Stimulated activated CD4-positive, alpha-beta T cell treated with anti-CD3 and anti-CD28 coated beads, Interleukin-4, amount 100 ng/mL, for 24 hours (primary cell): ENCODE measurements at regions not wholly inside any gene's neighbourhood (a gene's known extent, or its start where the extent isn't known, plus 50 kb on each side); places are given as distances from the start of the nearest gene placed in this dataset.
"Not testable (repeated sequence)": the region's sequence is repeated elsewhere in the genome, so short reads cannot be mapped to it uniquely, and the experiment has no call there.

ENCODE experiments used
- DNase-seq: peaks from one replicate; pipeline ENCODE4 v3.0.0-alpha.2; 2020

DNA sequence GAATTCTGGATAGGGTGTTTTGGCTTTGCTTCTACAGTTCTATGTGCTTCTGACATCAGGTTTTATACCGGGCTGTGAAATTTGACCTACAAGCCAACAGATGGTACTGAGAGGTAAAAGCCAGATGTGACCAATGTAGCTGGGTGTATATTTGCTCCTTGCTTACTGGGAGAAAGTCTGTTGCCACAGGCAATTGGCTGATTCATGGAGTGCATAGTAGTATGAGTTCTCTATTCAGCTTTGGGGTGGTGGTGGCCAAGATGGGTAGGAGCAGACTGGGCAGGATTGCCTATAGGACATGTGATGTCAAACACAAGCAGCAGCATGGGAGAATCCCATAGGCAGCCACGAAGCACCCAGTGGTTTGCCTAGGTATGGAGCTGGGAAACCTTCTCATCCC lies 1827.0 kb downstream of the C4orf33 start:
- no peak for DNase-seq

DNA sequence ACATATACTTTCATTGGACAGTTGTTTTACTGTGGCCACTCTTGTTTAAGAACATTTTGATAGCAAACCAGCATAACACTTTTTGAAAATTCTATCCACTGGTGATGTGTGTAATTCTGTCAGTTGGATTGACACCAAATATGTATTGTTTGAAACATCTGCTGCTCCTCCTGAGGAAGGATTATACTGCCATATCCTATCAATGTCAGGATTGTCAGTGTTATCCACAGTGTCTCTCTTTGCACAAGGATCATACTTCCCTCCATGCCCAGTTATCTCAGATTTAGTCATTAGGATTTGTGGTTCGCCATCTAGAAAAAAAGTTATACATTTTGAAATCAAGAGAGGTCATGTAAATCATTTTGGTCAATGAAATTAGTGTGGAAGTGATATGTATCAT lies 1859.6 kb downstream of the C4orf33 start:
- no peak for DNase-seq

DNA sequence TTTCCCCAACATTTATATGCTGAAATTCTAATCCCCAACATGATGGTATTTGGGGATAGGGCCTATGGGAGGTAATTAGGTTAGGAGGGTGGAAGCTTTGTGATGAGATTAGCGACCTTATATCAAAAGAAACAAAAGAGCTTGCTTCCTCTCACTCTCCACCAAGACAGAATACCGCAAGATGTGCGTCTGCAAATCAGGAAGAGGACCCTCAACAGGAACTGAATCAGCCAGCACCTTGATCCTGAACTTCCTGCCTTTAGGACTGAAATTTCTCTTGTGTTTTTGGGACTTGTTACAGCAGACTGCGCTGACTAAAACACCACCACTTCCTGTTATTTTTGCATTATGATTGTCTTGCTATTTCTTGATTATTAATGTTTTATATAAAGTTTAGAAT lies 1889.4 kb downstream of the C4orf33 start:
- DNase-seq, result no peak

DNA sequence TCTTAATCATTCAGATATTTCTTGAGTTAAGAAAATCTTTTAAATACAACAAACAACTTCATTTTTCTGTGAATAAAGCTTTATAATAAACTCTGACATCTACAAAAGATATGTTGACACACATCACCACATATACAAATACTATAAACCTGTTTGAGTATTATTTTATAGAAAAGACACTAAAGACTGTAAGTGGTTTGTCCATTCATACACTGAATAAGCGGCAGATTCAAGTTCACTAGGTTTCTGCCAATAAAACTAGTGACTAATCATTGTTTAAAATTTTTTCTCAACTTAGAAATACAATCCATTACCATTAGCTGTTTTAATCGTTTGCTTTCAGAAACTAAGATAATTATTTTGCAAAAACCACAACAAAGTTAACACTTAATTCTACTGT lies 1900.0 kb downstream of the C4orf33 start:
- DNase-seq, result no peak

DNA sequence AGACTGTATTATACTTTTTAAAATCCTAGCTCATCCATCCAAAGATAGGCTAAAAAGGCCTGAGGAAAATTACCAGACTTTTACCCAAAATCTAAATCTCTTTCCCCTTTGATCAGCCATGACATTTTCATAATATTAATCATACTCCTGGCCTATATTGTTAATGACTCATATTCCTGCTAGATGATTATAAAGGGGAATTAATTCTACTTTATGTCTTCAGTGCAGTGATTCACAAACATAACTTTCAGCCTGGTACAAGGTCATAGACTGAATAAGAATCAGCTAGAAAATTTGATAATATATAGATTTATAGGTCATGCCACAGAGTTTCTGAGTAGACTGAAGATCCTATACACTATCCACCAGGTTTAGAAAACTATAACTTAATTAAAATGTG lies 1905.4 kb downstream of the C4orf33 start:
- no peak for DNase-seq

DNA sequence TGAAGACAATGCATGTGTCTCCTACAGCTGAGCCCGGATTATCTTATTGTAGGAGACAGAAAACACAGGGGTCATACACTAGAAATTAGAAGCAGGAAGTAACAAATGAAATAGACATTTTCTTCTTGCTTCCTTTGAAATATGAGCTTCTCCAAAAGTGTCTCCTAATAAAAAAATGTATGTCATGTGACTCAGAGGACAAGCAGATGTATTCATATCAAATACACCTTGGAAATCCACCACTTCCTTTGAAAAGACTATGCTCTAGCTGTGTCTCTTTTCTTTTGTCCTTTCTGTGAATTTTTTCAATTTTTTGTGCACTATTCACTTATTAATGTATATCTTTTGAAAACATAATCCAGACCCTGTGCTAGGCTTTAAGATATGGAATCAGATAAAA lies 1906.2 kb downstream of the C4orf33 start:
- DNase-seq, result no peak

DNA sequence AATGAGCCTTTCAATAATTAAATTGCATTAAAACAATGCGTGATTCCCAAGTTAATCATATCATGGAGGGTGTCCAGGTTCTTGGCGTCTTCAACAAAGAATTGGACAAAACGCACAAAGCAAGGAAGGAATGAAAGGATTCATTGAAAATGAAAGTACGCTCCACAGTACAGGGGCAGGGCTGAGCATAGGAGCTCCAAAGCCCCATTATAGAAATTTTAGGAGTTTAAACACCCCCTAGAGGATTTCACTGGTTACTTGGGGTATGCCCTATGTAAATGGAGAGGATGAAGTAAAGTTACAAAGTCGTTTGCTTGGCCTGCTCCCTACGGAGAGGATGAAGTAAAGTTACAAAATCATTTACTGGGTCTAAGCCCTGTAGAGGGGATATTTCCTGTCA lies 1910.4 kb downstream of the C4orf33 start:
- DNase-seq, result no peak

DNA sequence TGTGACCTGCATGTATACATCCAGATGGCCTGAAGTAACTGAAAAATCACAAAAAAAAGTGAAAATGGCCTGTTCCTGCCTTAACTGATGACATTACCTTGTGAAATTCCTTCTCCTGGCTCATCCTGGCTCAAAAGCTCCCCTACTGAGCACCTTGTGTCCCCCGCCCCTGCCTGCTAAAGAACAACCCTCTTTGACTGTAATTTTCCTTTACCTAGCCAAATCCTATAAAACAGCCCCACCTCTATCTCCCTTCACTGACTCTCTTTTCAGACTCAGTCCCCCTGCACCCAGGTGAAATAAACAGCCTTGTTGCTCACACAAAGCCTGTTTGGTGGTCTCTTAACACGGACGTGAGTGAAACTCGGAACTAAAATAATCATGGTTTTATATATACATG lies 1916.0 kb downstream of the C4orf33 start:
- DNase-seq, result not testable (repeated sequence)

DNA sequence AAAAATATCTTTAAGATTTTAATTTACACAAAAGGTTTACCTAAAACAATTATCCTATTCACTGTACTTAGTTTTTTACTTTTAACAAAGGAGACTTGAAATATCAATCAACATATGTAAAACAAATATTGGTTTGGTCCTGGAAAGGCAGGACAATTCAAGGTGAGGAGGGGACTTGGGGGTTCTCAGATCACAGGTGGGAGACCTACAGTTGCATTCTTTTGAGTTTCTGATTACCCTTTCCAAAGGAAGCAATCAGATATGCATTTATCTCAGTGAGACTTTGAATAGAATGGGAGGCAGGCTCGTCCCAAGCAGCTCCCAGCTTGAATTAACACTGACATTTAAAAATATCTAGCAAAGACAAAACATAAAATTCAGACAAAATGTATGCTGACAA lies 1917.3 kb downstream of the C4orf33 start:
- no peak for DNase-seq

DNA sequence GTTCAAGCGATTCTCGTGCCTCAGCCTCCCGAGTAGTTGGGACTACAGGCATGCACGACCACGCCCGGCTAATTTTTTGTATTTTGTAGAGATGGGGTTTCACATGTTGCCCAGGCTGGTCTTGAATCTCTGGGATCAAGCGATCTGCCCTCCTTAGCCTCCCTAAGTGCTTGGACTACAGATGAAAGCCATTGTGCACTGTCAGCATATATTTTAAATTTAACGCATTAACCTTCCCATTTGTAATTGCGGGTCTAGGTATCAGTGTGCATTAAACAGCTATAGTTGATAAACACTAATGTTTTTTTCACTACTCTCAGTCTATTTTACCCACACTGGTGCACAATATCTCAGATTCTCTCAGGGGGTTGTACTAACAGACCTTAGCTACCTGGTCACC lies 1930.8 kb downstream of the C4orf33 start:
- no peak for DNase-seq

DNA sequence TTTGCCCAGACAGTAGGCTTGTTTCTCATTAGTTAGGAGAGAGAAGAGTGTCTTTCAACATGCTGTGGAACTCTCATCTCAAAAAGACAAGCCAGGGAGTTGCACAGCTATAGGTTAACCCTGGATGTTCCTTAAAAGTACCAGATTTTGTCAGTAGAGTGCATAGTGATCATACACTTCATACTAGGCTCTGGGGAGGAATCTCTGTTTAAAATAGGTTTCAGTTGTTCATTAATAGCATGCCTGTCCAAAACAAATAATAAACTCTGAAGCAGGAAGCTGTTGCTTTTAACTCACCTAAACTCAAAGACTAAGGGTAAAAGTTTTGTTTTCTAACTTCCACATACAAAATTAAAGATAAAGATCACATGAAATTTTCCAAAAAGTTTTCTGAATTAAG lies 1948.4 kb downstream of the C4orf33 start:
- no peak for DNase-seq

DNA sequence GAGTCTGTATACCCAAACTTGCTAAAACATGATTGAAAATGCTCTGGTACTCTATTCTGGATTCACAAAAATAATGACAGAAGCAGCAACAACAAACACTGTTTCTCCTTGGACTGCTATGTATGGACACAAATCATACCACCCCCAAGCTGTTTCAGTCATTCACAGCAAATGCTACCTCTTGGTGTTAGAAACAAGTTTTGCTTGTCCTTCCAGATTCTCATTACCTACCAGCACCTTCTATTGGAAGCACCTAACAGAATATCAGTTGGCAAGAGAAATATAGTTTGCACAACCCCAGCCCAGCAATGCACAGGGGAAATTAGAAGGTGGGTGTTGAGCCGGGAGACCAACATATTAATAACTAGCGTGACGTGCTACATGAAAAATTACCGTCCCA lies 1950.9 kb downstream of the C4orf33 start:
- DNase-seq, result no peak

DNA sequence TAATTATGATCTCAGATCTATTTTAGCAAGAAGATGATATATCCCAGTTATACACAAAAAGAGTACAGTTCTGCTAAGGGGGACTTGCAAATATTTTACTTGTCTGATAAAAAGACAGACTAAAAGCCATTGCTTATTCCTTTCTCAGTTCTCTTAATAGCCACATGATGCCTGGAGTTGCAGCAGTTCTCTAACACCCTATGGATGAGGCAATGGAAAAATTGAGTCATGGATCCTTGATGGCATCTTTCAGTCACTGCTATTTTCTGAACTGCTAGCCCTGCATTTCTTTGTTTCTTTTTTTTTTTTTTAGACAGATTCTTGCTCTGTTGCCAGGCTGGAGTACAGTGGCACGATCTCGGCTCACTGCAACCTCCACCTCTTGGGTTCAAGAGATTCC lies 1956.7 kb downstream of the C4orf33 start:
- no peak for DNase-seq

DNA sequence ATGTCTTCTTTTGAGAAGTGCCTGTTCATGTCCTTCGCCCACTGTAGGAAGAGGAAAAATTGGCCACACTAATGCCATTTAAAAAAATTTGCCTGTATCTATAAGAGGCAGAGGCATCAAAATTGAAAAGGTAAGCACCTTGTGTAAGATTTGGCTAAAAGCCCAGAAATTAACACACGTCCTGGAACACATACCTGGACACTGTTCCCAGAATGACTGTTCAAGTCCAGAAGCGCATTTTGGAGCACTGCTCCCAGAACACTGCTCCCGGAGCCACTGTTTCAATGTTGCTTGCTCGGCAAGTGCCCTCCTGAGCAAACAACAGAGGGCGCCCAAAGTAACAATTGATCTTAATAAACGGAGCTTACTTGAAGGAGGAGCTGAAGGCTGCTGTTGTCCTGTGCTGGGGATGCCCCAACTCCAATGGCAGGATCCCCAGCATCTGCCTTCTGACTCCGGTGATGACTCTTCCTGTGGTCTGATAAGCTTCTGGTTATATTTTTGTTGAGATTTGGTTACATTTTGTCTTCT lies 1958.6 kb downstream of the C4orf33 start:
- no peak for DNase-seq

DNA sequence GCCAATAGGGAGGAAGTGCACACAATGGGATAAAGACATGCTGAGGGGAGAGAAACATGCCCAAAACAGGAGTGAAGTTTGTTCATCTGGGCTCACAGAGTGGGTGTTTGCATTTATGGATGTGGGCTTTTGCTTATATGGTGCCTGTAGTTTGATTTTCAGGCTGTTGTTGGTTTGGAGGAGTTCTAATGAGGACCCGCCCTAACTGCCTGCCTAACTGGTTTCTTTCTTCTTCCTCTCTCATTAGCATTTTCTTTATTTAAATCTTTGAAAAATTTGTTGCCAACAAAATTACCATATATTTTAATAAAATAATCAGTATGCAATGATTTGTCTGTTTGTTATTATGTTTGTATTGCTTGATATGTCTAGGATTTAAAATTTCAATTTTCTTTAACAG lies 1965.8 kb downstream of the C4orf33 start:
- no peak for DNase-seq

DNA sequence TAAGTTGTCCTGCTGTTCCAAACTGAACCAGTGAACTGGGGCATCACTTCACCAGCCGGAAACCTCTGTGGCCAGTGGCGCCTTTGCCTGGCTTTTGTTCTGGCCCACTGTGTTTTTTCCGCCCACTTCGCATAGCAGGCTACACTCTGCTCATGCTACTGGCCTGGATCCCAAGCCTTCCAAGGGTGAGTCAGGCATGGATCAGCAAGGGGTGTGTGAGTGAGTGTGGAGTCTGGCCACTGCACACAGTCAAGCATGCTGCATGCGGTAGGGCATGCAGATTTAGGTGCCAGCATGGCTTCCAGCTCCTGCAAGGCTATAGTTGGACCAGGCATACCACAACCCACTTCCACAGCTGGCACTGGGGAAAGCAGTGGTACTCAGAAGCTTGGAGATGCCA lies 1967.9 kb downstream of the C4orf33 start:
- no peak for DNase-seq

DNA sequence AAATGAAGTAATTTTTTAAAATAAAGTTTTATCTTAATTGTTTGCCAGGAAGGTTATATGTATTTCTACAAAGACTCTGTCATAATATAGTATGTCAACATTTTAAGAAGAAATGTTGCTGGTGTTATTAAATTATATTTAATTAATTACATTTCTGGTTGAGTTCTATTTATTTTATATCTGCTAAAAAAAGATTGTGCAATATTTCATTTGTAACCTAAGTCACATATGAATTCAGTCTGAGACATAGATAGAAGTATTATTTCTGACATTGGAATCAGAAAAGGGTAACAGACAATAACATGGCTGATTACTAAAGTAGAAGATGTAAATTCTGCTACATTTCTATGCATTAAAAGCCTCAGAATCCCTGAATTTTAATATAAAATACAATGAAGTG lies 1985.1 kb downstream of the C4orf33 start:
- no peak for DNase-seq

DNA sequence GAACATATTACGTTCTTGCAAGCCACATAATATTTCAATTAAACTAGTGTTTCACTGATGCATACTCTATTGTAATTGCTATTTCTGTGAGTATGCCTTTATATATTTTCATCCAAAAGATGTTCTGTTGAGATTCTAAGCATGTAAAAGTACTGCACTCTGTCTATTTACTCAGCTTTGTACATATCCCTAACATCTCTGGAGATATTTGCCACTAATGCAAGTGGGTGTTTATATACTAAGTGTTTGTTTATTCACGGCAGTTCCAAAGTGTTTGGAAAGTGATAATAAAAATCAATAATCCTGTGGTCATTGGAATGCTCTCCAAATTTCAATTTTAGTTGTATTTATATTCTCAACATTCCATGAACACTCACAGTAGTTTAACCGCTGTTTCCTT lies 1989.0 kb downstream of the C4orf33 start:
- DNase-seq, result no peak

DNA sequence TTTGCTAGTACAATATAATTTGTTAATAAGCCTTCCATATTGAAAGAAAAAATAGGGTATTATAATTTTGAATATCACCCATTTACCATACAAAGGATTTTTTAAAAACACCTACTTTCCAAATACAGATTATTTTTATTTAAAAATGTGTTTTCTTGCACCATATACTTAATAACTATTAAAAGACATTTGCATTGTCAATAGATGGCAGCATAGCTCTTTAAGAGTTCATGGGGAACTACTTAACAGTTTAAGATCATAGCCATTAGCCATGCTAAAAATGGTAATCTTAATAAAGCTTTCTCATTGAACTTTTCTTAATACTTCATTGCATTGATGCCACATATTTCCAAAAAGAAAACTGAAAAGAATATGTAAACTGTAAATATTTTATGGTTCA lies 1995.9 kb downstream of the C4orf33 start:
- no peak for DNase-seq

DNA sequence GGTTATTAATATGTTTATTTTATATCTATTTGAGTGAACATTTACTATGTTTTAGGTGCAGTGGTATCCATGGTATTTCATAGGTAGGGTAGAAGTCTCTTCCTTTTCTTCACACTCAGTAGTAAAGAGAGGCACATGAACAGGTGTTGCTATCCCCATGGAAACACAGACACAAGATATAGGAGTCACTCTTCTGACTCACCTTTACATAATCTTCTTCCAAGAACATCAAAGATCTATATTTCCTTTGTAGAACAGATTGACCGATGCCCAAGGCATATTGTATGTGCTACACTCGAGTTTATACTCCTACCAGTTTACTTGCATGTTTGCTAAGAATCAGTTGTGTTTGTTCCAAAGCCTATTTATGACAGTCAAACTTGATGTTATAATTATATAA lies 1997.4 kb downstream of the C4orf33 start:
- DNase-seq, result no peak

DNA sequence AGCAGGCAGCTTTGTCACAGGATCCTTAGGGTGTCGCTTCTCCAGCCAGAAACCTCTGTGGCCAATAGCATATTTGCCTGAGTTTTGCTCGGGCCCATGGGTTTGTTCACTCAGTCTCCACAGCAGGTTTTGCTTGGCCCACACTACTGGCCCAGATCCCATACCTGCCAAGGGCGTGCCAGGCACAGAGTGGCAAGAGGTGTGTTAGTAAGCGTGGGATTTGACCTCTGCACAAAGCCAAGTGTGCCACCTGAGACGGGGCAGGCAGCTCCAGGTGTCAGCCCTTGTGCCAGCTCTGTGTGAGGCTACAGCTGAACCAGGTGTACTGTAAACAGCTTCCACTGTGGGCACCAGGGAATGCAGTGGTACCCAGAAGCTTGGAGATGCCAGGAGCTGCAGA lies 2003.0 kb downstream of the C4orf33 start:
- no peak for DNase-seq

DNA sequence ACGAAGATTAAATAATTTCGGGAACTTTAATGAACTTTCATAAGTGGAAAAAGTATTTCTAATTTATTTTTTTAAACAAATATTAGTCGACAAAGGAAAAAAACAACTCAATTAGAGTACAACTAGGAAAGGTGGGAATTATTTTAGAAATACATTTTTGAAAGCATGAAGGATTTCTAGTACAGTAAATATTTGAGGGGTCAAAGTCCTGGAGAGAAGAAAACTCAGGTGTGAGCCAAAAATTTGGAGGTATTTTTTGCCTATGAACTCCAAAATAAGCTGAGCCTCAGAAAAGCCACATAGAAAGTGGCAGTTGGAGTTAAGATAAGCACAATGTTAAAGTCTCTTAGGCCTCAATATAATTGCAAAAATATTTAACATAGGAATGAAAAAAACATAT lies 2017.3 kb downstream of the C4orf33 start:
- no peak for DNase-seq

DNA sequence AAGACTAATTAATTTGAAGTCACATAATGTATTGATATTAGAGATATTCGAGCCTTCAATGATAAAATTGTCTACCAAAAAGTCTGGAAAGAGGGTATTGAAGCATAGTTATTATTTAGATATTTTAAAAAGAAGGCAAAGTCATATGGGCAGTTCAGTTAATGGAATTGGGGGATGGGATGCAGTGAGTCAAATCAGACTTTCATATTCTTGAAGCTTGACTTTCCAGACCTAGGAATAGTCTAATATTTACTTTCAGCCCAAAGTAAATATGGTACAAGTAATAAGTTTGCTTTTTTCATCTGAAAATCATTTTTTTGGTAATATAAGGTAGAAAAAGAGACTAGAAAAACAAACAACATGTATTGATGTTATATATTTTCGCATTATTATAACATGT lies 2017.8 kb downstream of the C4orf33 start:
- DNase-seq, result no peak

DNA sequence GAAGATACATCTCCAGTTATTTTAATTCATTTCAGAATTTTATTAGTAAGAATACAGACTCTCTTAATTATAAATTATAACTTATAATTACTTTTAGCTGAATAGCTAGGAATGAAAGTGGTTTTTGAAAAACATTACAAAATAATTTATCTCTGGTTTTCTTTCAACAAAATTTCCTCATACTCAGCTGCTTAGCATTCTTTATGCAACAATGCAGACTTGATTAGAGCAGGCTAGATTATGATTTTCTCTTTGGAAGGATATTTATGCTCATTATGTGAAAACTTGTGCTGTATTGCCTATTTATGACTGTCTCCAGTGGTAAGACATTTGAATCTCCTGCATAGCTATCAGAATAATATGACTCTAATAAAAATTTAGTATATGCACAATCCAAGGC lies 2023.7 kb downstream of the C4orf33 start:
- no peak for DNase-seq

DNA sequence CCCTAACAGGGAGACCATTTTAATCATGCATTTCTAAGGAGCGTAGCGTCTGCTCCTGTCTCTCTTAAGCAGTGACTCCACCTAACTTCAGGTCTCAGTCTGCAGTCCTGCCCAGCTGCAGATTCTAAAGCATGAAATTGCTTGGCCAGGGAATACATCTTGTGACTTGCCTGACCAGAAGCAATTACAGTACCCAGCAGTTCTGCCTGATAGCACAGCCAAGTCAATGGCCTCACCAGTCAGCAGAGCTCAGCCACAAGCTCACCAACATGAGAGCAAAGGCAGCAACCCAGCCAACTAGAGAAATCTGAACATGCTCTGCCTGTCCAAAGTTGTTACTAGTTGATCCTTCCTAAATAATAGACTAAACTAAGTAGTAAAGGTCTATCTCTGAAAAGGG lies 2011.9 kb upstream of the PCDH10 start:
- DNase-seq, result no peak

DNA sequence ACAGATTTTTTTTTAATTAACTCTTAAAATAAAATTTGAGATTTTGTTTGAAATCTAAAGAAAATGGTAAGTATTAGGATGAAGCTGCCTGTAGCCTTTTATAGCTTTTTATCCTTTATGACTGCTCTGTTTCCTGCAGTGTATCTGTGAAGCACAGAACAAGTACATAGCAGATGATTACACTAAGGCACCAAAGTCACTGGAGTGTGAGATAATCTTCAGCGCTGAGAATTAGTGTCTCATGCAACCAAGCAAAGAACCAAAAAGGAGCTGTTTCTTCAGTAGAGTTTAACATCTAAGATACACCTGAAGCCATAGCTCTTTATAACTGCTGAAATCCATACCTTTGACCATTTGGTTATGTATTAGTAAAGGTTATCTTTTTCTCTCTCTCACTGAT lies 1989.8 kb upstream of the PCDH10 start:
- DNase-seq, result no peak
